SU-DHL-6 (cell line): ENCODE measurements at regions not wholly inside any gene's neighbourhood (a gene's known extent, or its start where the extent isn't known, plus 50 kb on each side); places are given as distances from the start of the nearest gene placed in this dataset.

Experiments
- H2AFZ ChIP-seq: fragments of 200-600 bp; sonication (generic); 2 replicates; pipeline ENCODE4 v1.6.1; 2014; ENCODE audit warnings: low read depth, mild to moderate bottlenecking, moderate library complexity, mixed read lengths, antibody characterized with exemption, low read length; ENCODE audit not compliant: severe bottlenecking
- H3F3A ChIP-seq: fragments of 200-600 bp; shearing (Covaris generic); 2 replicates; pipeline ENCODE4 v1.6.0; 2016; ENCODE audit warnings: antibody characterized with exemption, mild to moderate bottlenecking; ENCODE audit not compliant: insufficient read depth
- H3K27ac ChIP-seq: fragments of 200-600 bp; sonication (generic); 2 replicates; pipeline ENCODE4 v1.5.1; 2016; ENCODE audit warnings: low read depth, mild to moderate bottlenecking, low read length, moderate library complexity, mixed read lengths
- H3K27me3 ChIP-seq: fragments of 200-600 bp; sonication (generic), shearing (Covaris generic); 2 replicates; pipeline ENCODE4 v1.6.0; 2014; ENCODE audit warnings: mild to moderate bottlenecking, low read length
- H3K36me3 ChIP-seq: fragments of 200-600 bp; sonication (generic); 2 replicates; pipeline ENCODE4 v1.6.1; 2014; ENCODE audit warnings: mild to moderate bottlenecking, low read length, mixed read lengths
- H3K4me2 ChIP-seq: fragments of 300-600, 200-600 bp; shearing (Covaris generic), sonication (generic); 2 replicates; pipeline ENCODE4 v1.6.0; 2014; ENCODE audit warnings: low read length, low read depth, mild to moderate bottlenecking; ENCODE audit not compliant: poor library complexity, severe bottlenecking
- H3K4me3 ChIP-seq: fragments of 200-600 bp; sonication (generic); 2 replicates; pipeline ENCODE4 v1.5.1; 2014; ENCODE audit warnings: antibody characterized with exemption, low read length, mild to moderate bottlenecking, mixed read lengths; ENCODE audit not compliant: insufficient read depth, poor library complexity, severe bottlenecking
- H3K79me2 ChIP-seq: fragments of 200-600 bp; sonication (generic); 2 replicates; pipeline ENCODE4 v1.6.1; 2014; ENCODE audit warnings: mild to moderate bottlenecking, low read length, moderate library complexity; ENCODE audit not compliant: insufficient read depth
- H3K9ac ChIP-seq: fragments of 200-600 bp; sonication (generic); 2 replicates; pipeline ENCODE4 v1.7.0; 2014; ENCODE audit warnings: mild to moderate bottlenecking, low read length
- H3K9me2 ChIP-seq: fragments of 200-600 bp; sonication (generic); replicated peaks from 2 replicates; pipeline ENCODE4 v1.6.1; 2014; ENCODE audit warnings: low read length; ENCODE audit not compliant: insufficient read depth
- H3K9me3 ChIP-seq: fragments of 200-600 bp; sonication (generic); 2 replicates; pipeline ENCODE4 v1.6.1; 2014; ENCODE audit warnings: low read length, mixed read lengths; ENCODE audit not compliant: insufficient read depth
- H4K20me1 ChIP-seq: fragments of 200-600 bp; sonication (generic); 2 replicates; pipeline ENCODE4 v1.6.1; 2014; ENCODE audit warnings: low read depth, mild to moderate bottlenecking, antibody characterized with exemption, low read length, moderate library complexity, mixed read lengths
- CTCF ChIP-seq: fragments of 200-600 bp; sonication (generic); IDR thresholded peaks from one replicate; pipeline ENCODE4 v1.5.1; 2017; ENCODE audit warnings: antibody characterized with exemption, mild to moderate bottlenecking, low read length, moderate library complexity; ENCODE audit not compliant: insufficient read depth, poor library complexity, severe bottlenecking
- EZH2phosphoT487 ChIP-seq: fragments of 200-600 bp; sonication (generic), shearing (Covaris generic); conservative IDR thresholded peaks from 2 replicates; pipeline ENCODE4 v1.6.1; 2018; ENCODE audit warnings: mild to moderate bottlenecking, antibody characterized with exemption, low read length, moderate library complexity, mixed read lengths

- Histone ChIP-seq H3F3A (no peaks in the 10 kb centered on the region), H3K9ac (no peak overlapping the region), H3K79me2 (no peaks in the 10 kb centered on the region), H3K36me3 (no peaks in the 10 kb centered on the region), H2AFZ (no peak overlapping the region), H4K20me1 (no peaks in the 10 kb centered on the region), H3K27me3 (no peaks in the 10 kb centered on the region), H3K9me2 (no peaks in the 10 kb centered on the region), H3K27ac (no peak overlapping the region), H3K4me3 (no peak overlapping the region), H3K9me3 (no peaks in the 10 kb centered on the region), H3K4me2 (no peak overlapping the region)
- TF ChIP-seq CTCF (no peak), EZH2phosphoT487 (no peak)
Measured at GRCh38 chr15:29872716-29873115, 50.4 kb upstream of the TJP1 start.
